ENCODE measurements at regions not wholly inside any gene's neighbourhood (a gene's known extent, or its start where the extent isn't known, plus 50 kb on each side); places are given as distances from the start of the nearest gene placed in this dataset.

DNA sequence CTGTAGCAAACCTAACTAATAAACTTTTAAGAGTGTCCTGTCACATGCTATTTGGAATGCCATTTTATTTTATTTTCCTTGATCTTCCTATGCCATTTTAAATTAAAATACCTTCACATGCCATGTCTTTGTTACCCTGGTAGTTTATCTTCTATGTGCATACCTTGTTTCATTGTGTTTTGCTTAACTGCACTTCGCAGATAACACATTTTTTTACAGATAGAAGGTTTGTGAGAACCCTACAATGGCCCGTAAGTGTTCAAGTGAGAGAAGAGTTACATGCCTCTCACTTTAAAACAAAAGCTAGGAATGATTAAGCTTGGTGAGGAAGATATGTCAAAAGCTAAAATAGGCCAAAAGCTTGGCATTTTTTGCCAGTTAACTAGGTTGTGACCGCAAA lies 744.1 kb downstream of the STIM2 start:
- intact Hi-C loops (cut with DNase I, micrococcal nuclease) = no loop called here
- Histone ChIP-seq H3K4me1 (ENCODE audit: low read depth) (no peaks in the 10 kb centered on the region), H3K36me3 (ENCODE audit: low read depth) (no peaks in the 10 kb centered on the region), H3K4me3 (no peak overlapping the region), H3K9me3 (peaks cover 3% of the 10 kb centered on the region)
- ATAC-seq (no peak), DNase-seq (no peak)
- TF ChIP-seq, protein P1, sequence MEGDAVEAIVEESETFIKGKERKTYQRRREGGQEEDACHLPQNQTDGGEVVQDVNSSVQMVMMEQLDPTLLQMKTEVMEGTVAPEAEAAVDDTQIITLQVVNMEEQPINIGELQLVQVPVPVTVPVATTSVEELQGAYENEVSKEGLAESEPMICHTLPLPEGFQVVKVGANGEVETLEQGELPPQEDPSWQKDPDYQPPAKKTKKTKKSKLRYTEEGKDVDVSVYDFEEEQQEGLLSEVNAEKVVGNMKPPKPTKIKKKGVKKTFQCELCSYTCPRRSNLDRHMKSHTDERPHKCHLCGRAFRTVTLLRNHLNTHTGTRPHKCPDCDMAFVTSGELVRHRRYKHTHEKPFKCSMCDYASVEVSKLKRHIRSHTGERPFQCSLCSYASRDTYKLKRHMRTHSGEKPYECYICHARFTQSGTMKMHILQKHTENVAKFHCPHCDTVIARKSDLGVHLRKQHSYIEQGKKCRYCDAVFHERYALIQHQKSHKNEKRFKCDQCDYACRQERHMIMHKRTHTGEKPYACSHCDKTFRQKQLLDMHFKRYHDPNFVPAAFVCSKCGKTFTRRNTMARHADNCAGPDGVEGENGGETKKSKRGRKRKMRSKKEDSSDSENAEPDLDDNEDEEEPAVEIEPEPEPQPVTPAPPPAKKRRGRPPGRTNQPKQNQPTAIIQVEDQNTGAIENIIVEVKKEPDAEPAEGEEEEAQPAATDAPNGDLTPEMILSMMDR (IDR thresholded peaks at IDR 0.05) = no peak

DNA sequence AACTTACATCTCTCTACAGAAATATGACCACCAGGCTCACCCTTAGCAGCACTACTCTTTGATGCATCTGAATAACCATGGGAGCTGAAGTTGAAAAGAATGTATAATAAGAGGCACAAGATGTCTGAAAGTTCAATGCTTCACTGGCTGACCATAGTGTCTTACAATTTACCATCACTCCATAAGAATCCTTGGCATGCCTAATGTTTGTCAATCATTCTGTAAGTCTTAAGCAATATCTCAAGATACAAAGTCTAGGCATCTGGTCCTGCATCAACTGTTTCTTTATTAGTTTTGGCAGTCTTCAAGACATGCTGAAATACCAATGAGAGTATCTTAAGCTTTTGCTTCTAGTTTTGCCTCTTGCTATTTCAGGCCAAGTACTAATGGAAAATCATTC lies 755.5 kb downstream of the STIM2 start:
- ATAC-seq = no peak
- intact Hi-C loops (cut with DNase I, micrococcal nuclease) = no loop called here
- Histone ChIP-seq H3K36me3 (ENCODE audit: low read depth) (no peaks in the 10 kb centered on the region), H3K9me3 (no peaks in the 10 kb centered on the region), H3K4me1 (ENCODE audit: low read depth) (no peaks in the 10 kb centered on the region), H3K4me3 (no peak overlapping the region)
- TF ChIP-seq, protein P1 (IDR thresholded peaks at IDR 0.05) = no peak
- DNase-seq = no peak

GRCh38 chr4:27619435-27619834 lies 758.8 kb downstream of the STIM2 start:
- ATAC-seq (no peak), DNase-seq (no peak)
- H3K9me3 ChIP-seq = no peaks in the 10 kb centered on the region
- no peaks in the 10 kb centered on the region for H3K36me3 ChIP-seq (ENCODE audit: low read depth)
- no peak overlapping the region for H3K4me3 ChIP-seq
- TF ChIP-seq, protein P1 (IDR thresholded peaks at IDR 0.05) = no peak
- H3K4me1 ChIP-seq (ENCODE audit: low read depth) = no peaks in the 10 kb centered on the region
- intact Hi-C loops (cut with DNase I, micrococcal nuclease) = no loop called here

DNA sequence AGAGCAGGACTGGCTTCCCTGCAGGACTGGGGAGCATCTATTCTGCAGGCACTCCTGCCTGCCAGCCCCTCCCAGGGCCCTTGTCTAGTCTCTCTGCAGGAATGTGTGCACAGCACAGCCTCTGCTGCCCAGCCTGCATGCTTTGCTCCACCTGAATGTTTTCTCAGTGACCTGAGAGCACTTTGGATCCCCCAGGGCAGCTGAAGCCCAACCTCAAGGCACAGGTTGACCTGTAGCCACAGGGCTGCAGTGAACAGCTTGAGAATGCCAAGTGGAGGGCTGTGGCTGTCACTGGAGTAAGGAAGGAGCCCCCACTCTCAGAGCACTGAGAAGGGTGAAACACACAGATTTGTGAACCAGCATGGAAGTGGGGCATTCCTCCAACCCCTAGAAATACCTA lies 760.2 kb downstream of the STIM2 start:
- DNase-seq (no peak), ATAC-seq (no peak)
- Histone ChIP-seq H3K9me3 (no peaks in the 10 kb centered on the region), H3K4me1 (ENCODE audit: low read depth) (no peaks in the 10 kb centered on the region), H3K36me3 (ENCODE audit: low read depth) (no peaks in the 10 kb centered on the region), H3K4me3 (no peak overlapping the region)
- intact Hi-C loops (cut with DNase I, micrococcal nuclease) = no loop called here
- TF ChIP-seq, protein P1 (IDR thresholded peaks at IDR 0.05) = no peak

DNA sequence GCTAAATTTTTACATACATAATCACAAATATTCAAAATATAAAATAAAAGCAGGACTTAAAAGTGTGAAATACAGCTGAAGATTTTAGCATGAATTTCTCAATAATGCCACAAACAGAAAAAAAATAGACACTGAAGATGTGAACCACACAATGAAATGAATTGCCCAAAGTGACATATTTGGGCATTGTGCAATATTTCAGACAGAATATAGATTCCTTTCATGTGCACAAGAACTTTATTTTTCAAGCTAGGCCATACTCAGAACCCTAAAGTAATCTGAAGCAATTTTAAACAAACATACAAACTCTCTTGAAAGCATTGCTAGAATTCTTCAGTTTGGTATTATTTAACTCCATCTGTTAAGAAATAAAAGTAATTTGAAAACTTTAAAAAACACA lies 764.1 kb downstream of the STIM2 start:
- intact Hi-C loops (cut with DNase I, micrococcal nuclease) = no loop called here
- no peak for DNase-seq
- ATAC-seq = no peak
- no peaks in the 10 kb centered on the region for H3K36me3 ChIP-seq (ENCODE audit: low read depth)
- H3K4me1 ChIP-seq (ENCODE audit: low read depth) = no peaks in the 10 kb centered on the region
- no peak overlapping the region for H3K4me3 ChIP-seq
- TF ChIP-seq, protein P1 (IDR thresholded peaks at IDR 0.05) = no peak
- no peaks in the 10 kb centered on the region for H3K9me3 ChIP-seq

DNA sequence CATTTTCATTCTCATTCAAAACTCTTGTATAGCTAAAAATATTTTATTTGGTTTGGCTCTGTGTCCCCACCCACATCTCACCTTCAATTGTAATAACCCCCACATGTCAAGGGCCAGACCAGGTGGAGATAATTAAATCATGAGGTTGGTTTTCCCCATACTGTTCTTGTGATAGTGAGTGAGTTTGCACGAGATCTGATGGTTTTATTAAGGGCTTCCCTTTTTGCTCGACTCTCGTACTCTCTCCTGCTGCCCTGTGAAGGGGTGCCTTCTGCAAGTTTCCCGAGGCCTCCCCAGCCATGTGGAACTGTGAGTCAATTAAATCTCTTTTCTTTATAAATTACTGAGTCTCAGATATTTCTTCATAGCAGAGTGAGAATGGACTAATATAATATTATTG lies 768.0 kb downstream of the STIM2 start:
- no peak overlapping the region for H3K4me3 ChIP-seq
- intact Hi-C loops (cut with DNase I, micrococcal nuclease) = no loop called here
- H3K4me1 ChIP-seq (ENCODE audit: low read depth) = no peaks in the 10 kb centered on the region
- no peaks in the 10 kb centered on the region for H3K36me3 ChIP-seq (ENCODE audit: low read depth)
- ATAC-seq (no peak), DNase-seq (no peak)
- TF ChIP-seq, protein P1 (IDR thresholded peaks at IDR 0.05) = no peak
- no peaks in the 10 kb centered on the region for H3K9me3 ChIP-seq

Measured in mucosa of descending colon (tissue), 3 donors.